NB4 (cell line): ENCODE measurements at regions not wholly inside any gene's neighbourhood (a gene's known extent, or its start where the extent isn't known, plus 50 kb on each side); places are given as distances from the start of the nearest gene placed in this dataset.
A peak's percentile ranks its signal among the peaks of the same experiment; 100 is the strongest.

ENCODE experiments used
- DNase-seq: peaks from one replicate; pipeline ENCODE4 v3.0.0; 2010; ENCODE audit warnings: low read depth
- H3K4me3 ChIP-seq: one replicate; pipeline ENCODE4 v1.5.1; 2011; ENCODE audit warnings: mild to moderate bottlenecking, low read depth, low read length, moderate library complexity
- CTCF ChIP-seq: IDR thresholded peaks from one replicate; pipeline ENCODE4 v1.5.1; 2012; ENCODE audit warnings: low read depth, low read length
- MAX ChIP-seq: IDR thresholded peaks from 2 replicates; pipeline ENCODE4 v1.6.1; 2011; ENCODE audit warnings: low read depth, low read length
- MYC ChIP-seq: IDR thresholded peaks from 2 replicates; pipeline ENCODE4 v1.6.1; 2011; ENCODE audit warnings: low read depth, low read length
- POLR2A ChIP-seq: IDR thresholded peaks from 2 replicates; pipeline ENCODE4 v1.6.1; 2011; ENCODE audit warnings: mild to moderate bottlenecking; ENCODE audit not compliant: insufficient read length; ENCODE audit errors: extremely low read depth

GRCh38 chr4:34221986-34222385, 2022.3 kb downstream of the ARAP2 start:
- DNase-seq: no peak
- TF ChIP-seq CTCF (no peak), MYC (no peak), MAX (no peak), POLR2A (no peak)
- H3K4me3 ChIP-seq: no peak overlapping the region

- TF ChIP-seq POLR2A (no peak), MYC (no peak), CTCF (no peak), MAX (no peak)
- H3K4me3 ChIP-seq: no peak overlapping the region
- DNase-seq: no peak
These were observed 2008.2 kb downstream of the ARAP2 start for GRCh38 chr4:34236118-34236517.

GRCh38 chr4:34245276-34245675, 1999.0 kb downstream of the ARAP2 start:
- DNase-seq: no peak
- H3K4me3 ChIP-seq: no peak overlapping the region
- TF ChIP-seq POLR2A (no peak), CTCF (no peak), MYC (no peak), MAX (no peak)

GRCh38 chr4:34250562-34250961, 1993.8 kb downstream of the ARAP2 start:
- no peak overlapping the region for H3K4me3 ChIP-seq
- DNase-seq: peak; percentile 11

GRCh38 chr4:34253239-34253638, 1991.1 kb downstream of the ARAP2 start:
- no peak for TF ChIP-seq MAX
- no peak for TF ChIP-seq POLR2A
- TF ChIP-seq MYC: no peak
- no peak for TF ChIP-seq CTCF
- no peak for DNase-seq
- no peak overlapping the region for H3K4me3 ChIP-seq

More at GRCh38 chr4:34250562-34250961, 1993.8 kb downstream of the ARAP2 start:
- TF ChIP-seq MYC (no peak), CTCF (no peak), POLR2A (no peak), MAX (no peak)

GRCh38 chr4:34258176-34258575, 1986.1 kb downstream of the ARAP2 start:
- H3K4me3 ChIP-seq: no peak overlapping the region
- TF ChIP-seq POLR2A (no peak), MYC (no peak), CTCF (no peak), MAX (no peak)
- DNase-seq: no peak
